ENCODE measurements at regions not wholly inside any gene's neighbourhood (a gene's known extent, or its start where the extent isn't known, plus 50 kb on each side); places are given as distances from the start of the nearest gene placed in this dataset.

DNA sequence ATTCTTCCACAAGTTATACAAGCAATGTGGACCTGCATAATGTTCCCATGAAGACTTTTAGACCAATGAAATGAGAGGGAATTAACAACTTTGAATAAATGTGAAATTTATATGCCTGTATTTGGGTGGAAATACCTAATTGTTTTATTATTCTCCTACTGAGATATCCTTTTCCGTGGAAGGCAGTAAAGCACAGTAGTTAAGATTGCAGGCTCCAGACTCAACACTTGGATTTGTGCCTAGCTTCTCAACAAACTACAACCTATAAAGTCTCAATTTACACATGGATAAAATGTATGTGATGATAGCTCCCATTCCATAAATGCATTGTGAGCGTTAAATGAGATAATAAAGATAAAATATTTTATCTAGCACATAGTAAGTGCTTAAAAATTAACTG, 857.8 kb downstream of the CENPC start:
- TF ChIP-seq POLR2AphosphoS5 (IDR thresholded peaks at IDR 0.05; ENCODE audit: low read depth, low read length) (no peak), SAFB2 (CRISPR knock-in tag; IDR thresholded peaks at IDR 0.05; ENCODE audit: borderline replicate concordance, low read depth) (no peak), ZBTB7B (CRISPR knock-in tag; IDR thresholded peaks at IDR 0.05) (no peak), ZNF431 (CRISPR knock-in tag; IDR thresholded peaks at IDR 0.05; ENCODE audit: borderline replicate concordance, low read depth) (no peak), KDM1A (CRISPR knock-in tag; IDR thresholded peaks at IDR 0.05) (no peak), KAT7 (CRISPR knock-in tag; IDR thresholded peaks at IDR 0.05; ENCODE audit: borderline replicate concordance) (no peak), YY1 (IDR thresholded peaks at IDR 0.05; ENCODE audit: insufficient read depth, insufficient replicate concordance, low read depth, low read length) (no peak), SIN3A (IDR thresholded peaks at IDR 0.05; ENCODE audit: borderline replicate concordance, low read depth, low read length) (no peak), ZNF737 (CRISPR knock-in tag; IDR thresholded peaks at IDR 0.05; ENCODE audit: borderline replicate concordance) (no peak), ZFP37 (CRISPR knock-in tag; IDR thresholded peaks at IDR 0.05; ENCODE audit: borderline replicate concordance) (no peak), ZFP41 (CRISPR knock-in tag; IDR thresholded peaks at IDR 0.05; ENCODE audit: borderline replicate concordance) (no peak)
- TF ChIP-seq, protein P1, sequence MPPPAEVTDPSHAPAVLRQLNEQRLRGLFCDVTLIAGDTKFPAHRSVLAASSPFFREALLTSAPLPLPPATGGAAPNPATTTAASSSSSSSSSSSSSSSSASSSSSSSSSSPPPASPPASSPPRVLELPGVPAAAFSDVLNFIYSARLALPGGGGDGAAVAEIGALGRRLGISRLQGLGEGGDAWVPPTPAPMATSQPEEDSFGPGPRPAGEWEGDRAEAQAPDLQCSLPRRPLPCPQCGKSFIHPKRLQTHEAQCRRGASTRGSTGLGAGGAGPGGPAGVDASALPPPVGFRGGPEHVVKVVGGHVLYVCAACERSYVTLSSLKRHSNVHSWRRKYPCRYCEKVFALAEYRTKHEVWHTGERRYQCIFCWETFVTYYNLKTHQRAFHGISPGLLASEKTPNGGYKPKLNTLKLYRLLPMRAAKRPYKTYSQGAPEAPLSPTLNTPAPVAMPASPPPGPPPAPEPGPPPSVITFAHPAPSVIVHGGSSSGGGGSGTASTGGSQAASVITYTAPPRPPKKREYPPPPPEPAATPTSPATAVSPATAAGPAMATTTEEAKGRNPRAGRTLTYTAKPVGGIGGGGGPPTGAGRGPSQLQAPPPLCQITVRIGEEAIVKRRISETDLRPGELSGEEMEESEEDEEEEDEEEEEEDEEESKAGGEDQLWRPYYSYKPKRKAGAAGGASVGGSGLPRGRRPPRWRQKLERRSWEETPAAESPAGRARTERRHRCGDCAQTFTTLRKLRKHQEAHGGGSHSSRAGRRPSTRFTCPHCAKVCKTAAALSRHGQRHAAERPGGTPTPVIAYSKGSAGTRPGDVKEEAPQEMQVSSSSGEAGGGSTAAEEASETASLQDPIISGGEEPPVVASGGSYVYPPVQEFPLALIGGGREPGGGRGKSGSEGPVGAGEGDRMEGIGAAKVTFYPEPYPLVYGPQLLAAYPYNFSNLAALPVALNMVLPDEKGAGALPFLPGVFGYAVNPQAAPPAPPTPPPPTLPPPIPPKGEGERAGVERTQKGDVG (CRISPR knock-in tag; IDR thresholded peaks at IDR 0.05; ENCODE audit: borderline replicate concordance), result no peak
- TF ChIP-seq, protein P2, sequence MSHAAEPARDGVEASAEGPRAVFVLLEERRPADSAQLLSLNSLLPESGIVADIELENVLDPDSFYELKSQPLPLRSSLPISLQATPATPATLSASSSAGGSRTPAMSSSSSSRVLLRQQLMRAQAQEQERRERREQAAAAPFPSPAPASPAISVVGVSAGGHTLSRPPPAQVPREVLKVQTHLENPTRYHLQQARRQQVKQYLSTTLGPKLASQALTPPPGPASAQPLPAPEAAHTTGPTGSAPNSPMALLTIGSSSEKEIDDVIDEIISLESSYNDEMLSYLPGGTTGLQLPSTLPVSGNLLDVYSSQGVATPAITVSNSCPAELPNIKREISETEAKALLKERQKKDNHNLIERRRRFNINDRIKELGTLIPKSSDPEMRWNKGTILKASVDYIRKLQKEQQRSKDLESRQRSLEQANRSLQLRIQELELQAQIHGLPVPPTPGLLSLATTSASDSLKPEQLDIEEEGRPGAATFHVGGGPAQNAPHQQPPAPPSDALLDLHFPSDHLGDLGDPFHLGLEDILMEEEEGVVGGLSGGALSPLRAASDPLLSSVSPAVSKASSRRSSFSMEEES (CRISPR knock-in tag; IDR thresholded peaks at IDR 0.05), result no peak
- TF ChIP-seq, protein P3, sequence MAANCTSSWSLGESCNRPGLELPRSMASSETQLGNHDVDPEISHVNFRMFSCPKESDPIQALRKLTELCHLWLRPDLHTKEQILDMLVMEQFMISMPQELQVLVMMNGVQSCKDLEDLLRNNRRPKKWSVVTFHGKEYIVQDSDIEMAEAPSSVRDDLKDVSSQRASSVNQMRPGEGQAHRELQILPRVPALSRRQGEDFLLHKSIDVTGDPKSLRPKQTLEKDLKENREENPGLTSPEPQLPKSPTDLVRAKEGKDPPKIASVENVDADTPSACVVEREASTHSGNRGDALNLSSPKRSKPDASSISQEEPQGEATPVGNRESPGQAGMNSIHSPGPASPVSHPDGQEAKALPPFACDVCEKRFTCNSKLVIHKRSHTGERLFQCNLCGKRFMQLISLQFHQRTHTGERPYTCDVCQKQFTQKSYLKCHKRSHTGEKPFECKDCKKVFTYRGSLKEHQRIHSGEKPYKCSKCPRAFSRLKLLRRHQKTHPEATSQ (CRISPR knock-in tag; IDR thresholded peaks at IDR 0.05; ENCODE audit: borderline replicate concordance), result no peak

Measured in HepG2 (cell line).